Kidney epithelial cell (primary cell): ENCODE measurements at regions not wholly inside any gene's neighbourhood (a gene's known extent, or its start where the extent isn't known, plus 50 kb on each side); places are given as distances from the start of the nearest gene placed in this dataset.

Experiments
- DNase-seq: peaks from one replicate; pipeline ENCODE4 v3.0.0-alpha.2; 2010; ENCODE audit warnings: low read depth
- H3K27me3 ChIP-seq: 2 replicates; pipeline ENCODE4 v1.6.0; 2011; ENCODE audit warnings: low read length; ENCODE audit not compliant: control insufficient read depth, insufficient read depth
- H3K36me3 ChIP-seq: 2 replicates; pipeline ENCODE4 v1.5.1; 2011; ENCODE audit warnings: low read length; ENCODE audit not compliant: control insufficient read depth, insufficient read depth
- H3K4me3 ChIP-seq: 2 replicates; pipeline ENCODE4 v1.5.1; 2011; ENCODE audit warnings: low read depth, mild to moderate bottlenecking, control low read depth, low read length
- TF ChIP-seq, protein P1 (sequence below): IDR thresholded peaks from 2 replicates; pipeline ENCODE4 v1.5.1; 2011; ENCODE audit warnings: mild to moderate bottlenecking, moderate library complexity, low read length, control low read depth, inconsistent platforms; ENCODE audit not compliant: insufficient read depth, poor library complexity, severe bottlenecking

DNA sequence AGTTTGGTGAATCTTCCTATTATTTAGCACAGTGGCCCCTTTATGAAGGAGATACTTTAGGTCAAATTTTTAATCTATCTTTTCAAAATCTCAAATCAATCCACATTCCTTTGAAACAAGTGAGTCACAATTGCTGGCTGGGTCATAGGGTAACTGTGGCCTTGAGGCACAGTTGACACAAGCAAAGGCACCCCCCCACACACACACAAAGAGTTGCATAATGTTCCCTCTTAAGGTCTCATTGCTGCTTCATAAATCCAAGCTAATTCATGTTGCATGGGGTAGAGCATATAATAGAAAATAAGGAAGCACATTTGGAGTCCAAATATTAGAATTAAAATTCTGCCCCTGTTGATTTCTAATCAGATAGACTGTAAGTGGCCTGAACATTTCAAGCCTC lies 171.5 kb downstream of the DLEU7 start:
- DNase-seq, result no peak
- no peaks in the 10 kb centered on the region for H3K27me3 ChIP-seq
- no peaks in the 10 kb centered on the region for H3K36me3 ChIP-seq
- no peak overlapping the region for H3K4me3 ChIP-seq
- TF ChIP-seq, protein P1, sequence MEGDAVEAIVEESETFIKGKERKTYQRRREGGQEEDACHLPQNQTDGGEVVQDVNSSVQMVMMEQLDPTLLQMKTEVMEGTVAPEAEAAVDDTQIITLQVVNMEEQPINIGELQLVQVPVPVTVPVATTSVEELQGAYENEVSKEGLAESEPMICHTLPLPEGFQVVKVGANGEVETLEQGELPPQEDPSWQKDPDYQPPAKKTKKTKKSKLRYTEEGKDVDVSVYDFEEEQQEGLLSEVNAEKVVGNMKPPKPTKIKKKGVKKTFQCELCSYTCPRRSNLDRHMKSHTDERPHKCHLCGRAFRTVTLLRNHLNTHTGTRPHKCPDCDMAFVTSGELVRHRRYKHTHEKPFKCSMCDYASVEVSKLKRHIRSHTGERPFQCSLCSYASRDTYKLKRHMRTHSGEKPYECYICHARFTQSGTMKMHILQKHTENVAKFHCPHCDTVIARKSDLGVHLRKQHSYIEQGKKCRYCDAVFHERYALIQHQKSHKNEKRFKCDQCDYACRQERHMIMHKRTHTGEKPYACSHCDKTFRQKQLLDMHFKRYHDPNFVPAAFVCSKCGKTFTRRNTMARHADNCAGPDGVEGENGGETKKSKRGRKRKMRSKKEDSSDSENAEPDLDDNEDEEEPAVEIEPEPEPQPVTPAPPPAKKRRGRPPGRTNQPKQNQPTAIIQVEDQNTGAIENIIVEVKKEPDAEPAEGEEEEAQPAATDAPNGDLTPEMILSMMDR, result no peak

DNA sequence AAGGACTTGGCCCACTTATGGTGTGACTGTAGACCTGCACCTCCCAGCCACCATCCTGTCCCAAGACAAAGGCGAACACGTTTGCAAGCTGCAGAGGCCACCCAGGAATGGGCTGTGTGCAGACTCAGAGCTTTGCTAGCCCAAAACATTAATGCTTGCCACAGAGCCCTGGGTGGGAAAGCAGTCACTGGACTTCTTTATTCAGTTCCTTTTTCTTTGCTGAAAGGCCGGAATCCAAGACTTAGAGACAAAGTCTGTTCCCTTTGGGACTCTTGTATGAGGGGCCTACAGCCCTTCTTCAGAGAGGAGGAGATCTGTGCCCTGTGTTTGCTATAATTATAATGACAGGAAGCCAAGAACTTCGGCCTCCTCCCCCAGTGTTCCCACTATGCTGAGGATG lies 167.8 kb downstream of the DLEU7 start:
- TF ChIP-seq, protein P1, result no peak
- Histone ChIP-seq H3K4me3 (no peak overlapping the region), H3K27me3 (no peaks in the 10 kb centered on the region), H3K36me3 (no peaks in the 10 kb centered on the region)
- DNase-seq, result no peak

GRCh38 chr13:50676602-50677001 lies 166.9 kb downstream of the DLEU7 start:
- H3K36me3 ChIP-seq, result no peaks in the 10 kb centered on the region
- TF ChIP-seq, protein P1, result no peak
- no peak overlapping the region for H3K4me3 ChIP-seq
- H3K27me3 ChIP-seq, result no peaks in the 10 kb centered on the region
- DNase-seq, result peak; percentile 26

GRCh38 chr13:50677258-50677657 lies 166.2 kb downstream of the DLEU7 start:
- TF ChIP-seq, protein P1, result no peak
- H3K27me3 ChIP-seq, result no peaks in the 10 kb centered on the region
- no peak overlapping the region for H3K4me3 ChIP-seq
- no peak for DNase-seq
- no peaks in the 10 kb centered on the region for H3K36me3 ChIP-seq

GRCh38 chr13:50677687-50678463 lies 165.6 kb downstream of the DLEU7 start:
- Histone ChIP-seq H3K36me3 (no peaks in the 10 kb centered on the region), H3K4me3 (no peak overlapping the region), H3K27me3 (no peaks in the 10 kb centered on the region)
- TF ChIP-seq, protein P1, result no peak
- no peak for DNase-seq

DNA sequence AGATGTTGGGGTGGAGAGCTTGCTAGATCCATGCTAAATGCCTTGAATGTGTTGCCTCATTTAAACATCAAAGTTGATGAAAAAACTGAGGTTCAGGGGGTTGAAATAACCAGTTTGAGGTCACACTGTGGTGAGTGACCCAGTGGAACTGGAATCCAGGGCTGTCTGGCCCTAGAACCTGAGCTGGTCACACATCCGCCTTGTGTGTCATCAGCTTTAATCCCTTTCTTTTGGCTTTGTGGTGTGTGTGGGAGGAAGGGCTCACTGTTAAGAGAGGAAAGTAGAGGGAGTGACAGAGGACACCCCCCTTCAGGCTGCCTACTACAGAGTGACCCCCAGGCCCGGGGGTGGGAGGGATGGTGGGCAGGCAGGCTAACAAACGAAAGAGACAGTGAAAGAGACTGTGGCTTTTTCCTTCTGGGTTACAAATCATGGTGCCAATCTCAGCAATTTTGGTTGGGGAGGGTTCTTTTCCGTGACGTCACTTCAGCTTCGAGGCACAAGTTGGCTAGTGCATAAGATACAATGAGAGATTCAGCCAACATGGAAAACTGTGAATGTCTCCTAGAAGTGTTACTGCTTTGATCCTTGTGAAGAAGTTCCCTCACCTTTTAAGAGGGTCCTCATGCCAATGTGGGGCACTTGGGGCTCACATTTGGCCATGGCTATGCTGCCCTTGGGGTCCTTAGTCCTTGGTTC lies 164.9 kb downstream of the DLEU7 start:
- Histone ChIP-seq H3K4me3 (no peak overlapping the region), H3K27me3 (no peaks in the 10 kb centered on the region), H3K36me3 (no peaks in the 10 kb centered on the region)
- peak; percentile 68 for DNase-seq
- TF ChIP-seq, protein P1, result no peak
